ENCODE measurements at regions not wholly inside any gene's neighbourhood (a gene's known extent, or its start where the extent isn't known, plus 50 kb on each side); places are given as distances from the start of the nearest gene placed in this dataset.

DNA sequence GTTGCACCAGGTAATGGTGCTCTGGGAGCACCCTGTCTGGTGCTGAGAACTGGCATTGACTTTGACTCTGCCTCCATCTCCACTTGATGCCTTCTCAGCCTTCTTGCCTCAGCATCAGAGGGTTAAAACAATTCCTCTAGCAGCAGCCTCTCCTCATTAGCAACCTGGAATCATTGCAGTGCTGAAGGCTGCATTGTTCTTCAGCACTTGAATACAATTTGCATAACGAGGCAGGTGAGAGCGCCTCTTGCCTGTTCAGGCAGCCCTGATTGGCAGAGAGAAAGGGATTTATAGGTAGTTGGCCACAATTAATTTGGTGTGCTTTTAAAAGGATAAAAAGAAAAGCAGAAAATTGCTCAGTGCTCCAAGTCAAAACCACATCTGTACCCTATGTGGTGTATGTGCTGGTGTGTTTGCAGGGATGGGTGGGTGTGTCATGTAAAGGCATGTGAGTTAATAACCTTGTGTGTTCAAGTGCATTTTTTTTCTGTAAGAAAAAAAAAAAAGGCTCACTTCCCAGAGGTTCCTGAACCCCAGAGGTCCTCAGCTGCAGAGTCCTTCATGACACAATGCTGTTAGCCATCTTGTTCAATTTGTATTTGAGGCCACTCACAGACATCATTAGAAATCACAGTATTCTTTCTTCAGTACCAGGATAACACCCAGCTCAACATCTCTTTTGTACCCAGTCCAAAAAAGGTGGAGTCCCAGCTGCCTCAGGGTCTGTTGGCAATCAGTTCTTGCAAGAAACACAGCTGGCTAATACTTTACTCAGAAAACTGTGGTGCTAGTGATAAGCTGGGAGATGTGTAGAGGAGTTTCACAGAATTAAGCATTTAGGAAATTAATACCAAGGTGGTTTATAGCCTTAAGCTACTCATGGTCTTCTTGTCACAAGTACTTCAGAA, 385.6 kb downstream of the GRIN2B start:
- no peak for DNase-seq (ENCODE audit: low spot score)

GRCh38 chr12:13594731-13595514, 386.5 kb downstream of the GRIN2B start:
- no peak for DNase-seq (ENCODE audit: low spot score)

GRCh38 chr12:13592063-13592942, 389.1 kb downstream of the GRIN2B start:
- DNase-seq (ENCODE audit: low spot score), result peak; percentile 2

GRCh38 chr12:13591488-13591887, 389.9 kb downstream of the GRIN2B start:
- no peak for DNase-seq (ENCODE audit: low spot score)

DNA sequence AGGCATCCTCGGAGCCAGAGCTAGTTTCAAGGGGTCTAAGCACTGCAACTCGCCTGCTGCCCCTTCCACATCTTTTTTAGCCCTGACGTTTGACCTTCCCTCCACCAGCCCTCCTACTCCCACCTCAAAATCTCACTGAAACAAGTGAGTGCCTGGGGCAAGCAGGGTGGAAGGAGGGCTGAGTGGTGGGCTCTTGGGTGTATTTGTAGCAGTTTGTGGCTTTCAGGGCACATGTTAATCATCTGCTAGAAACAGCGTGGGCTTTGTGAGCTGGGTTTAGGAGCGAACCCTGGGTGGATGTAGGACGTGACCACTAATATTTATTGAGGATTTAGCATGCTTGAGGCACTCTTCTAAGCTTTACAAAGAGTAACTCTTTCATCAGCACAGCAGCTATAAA, 390.3 kb downstream of the GRIN2B start:
- no peak for DNase-seq (ENCODE audit: low spot score)

GRCh38 chr12:13588574-13588973, 392.0 kb downstream of the EMP1 start:
- no peak for DNase-seq (ENCODE audit: low spot score)

- no peak for DNase-seq (ENCODE audit: low spot score)
Measured at GRCh38 chr12:13587721-13588390, 391.3 kb downstream of the EMP1 start.

GRCh38 chr12:13586361-13586760, 389.8 kb downstream of the EMP1 start:
- DNase-seq (ENCODE audit: low spot score), result no peak

- no peak for DNase-seq (ENCODE audit: low spot score)
Measured at GRCh38 chr12:13584541-13584940, 388.0 kb downstream of the EMP1 start.

GRCh38 chr12:13583630-13584029, 387.1 kb downstream of the EMP1 start:
- DNase-seq (ENCODE audit: low spot score), result no peak

DNA sequence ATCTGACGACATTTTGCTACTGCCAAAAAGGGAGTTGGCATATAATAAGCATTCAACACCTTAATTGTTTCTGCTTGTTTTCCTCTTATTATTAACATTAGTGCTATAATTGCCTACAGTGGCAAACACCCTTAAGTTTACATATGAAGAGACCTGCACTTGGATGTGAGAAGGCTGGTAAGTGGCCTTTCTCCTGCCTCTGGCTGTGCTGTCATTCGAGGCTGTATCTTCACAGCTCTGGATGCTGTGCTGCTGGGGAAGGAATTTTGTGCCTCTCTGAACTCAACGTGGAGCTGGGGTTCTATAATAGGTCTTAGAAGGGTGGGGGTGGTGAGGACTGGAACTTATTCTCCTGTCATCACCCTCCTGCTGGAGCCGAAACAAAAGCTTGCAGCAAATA, 385.9 kb downstream of the EMP1 start:
- no peak for DNase-seq (ENCODE audit: low spot score)

DNA sequence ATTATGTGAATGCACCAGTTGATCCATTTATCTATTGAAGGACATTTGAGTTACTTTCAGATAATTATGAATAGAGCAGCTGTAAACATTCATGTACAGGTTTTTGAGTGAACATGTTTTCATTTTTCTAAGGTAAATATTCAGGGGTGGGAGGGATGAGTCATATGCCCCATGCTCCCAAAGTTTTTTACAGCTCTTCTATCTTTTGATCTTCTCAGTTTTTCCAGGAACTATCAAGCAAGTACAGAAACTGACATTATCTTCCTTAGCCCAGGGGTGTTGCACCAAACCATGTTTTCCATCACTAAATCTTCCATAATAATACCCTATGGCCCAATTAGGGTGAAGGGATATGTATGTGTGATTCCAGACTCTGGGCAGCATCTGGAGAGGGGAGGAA, 384.5 kb downstream of the EMP1 start:
- no peak for DNase-seq (ENCODE audit: low spot score)

- DNase-seq (ENCODE audit: low spot score), result no peak
Measured at GRCh38 chr12:13580206-13580605, 383.7 kb downstream of the EMP1 start.

- DNase-seq (ENCODE audit: low spot score), result no peak
Measured at GRCh38 chr12:13576935-13577500, 380.5 kb downstream of the EMP1 start.

GRCh38 chr12:13573698-13574321, 377.3 kb downstream of the EMP1 start:
- DNase-seq (ENCODE audit: low spot score), result no peak

DNA sequence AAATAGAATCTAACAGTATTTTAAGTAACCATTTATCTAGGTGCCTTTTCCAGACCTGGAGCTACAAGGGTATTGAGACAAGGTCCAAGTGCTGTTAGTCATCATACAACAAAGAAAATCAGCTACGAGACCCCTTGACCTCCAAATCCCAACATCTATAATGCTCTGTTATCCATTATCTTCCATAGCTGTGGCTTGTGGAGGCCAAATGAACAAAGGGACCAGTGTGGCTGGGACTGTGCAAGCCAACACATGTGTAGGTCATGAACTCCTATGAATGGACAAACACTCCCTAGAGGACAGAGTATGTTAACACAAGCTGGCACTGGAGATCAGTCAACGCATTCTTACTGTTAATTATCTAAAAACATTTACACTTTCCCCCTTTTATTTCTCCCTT, 374.5 kb downstream of the EMP1 start:
- no peak for DNase-seq (ENCODE audit: low spot score)

DNA sequence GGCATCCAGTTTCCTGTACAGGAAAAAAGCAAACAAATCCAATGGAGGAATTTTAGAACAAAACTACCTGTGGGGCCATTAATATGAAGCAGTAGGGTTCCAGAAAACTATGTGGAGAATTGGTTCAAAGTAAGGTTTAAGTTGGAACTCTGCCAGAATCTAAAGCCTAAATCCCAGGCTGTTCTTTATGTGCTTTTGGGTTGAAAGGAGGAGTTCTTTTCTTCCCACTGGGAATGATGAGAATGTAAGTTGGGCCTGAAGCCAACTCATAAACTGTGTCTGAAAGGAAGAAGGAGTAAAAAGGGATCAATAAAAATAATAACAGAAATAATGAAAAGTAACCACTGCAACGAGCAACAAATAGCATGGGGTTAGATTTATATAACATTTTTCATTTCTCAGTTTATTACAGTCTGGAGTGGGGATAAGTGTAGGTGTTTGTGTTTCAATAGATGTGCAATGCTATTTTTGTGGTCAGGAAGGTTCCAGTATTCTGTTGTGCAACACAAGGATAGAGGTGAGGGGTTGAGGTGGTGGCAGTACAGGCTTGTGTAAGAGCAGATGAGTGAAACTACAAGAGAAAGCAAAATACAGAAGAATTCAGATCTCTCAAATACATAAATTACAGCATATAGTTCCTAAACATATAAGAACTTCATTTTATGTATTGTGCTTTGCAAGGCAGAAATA, 373.6 kb downstream of the EMP1 start:
- DNase-seq (ENCODE audit: low spot score), result no peak

GRCh38 chr12:13566292-13566691, 369.8 kb downstream of the EMP1 start:
- no peak for DNase-seq (ENCODE audit: low spot score)

DNA sequence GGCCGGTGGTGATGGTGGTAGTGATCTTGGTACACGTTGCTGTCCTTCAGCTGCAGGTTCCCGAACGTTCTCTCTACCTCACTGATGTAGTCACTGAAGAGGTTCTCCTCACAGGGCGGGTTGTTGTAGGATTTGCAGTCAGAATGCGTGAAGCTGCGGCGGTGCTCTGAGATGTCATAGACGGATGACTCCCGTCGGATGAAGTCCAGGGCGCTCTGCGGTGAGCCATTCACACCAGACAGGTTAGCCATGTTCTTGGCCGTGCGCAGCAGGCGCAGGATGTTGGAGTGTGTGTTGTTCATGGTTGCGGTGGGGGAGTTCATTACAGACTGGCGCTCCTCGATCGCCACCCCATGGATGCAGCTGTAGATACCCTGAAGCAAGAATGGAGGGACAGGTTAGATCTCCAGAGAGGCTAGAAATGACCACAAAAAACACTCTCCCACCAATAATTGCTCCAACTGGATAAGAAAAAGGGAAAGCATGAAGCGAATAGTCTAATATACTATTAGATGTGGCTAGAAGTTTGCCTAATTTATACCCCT, 367.8 kb downstream of the EMP1 start:
- no peak for DNase-seq (ENCODE audit: low spot score)

GRCh38 chr12:13563743-13564125, 367.2 kb downstream of the EMP1 start:
- DNase-seq (ENCODE audit: low spot score), result no peak

Data from kidney capillary endothelial cell (primary cell).